ENCODE measurements at regions not wholly inside any gene's neighbourhood (a gene's known extent, or its start where the extent isn't known, plus 50 kb on each side); places are given as distances from the start of the nearest gene placed in this dataset.

- TF ChIP-seq CTCF (conservative IDR thresholded peaks at IDR 0.05; ENCODE audit: low read depth in 2 of 2) = no peak
- TF ChIP-seq CREB1 (CRISPR knock-in tag; IDR thresholded peaks at IDR 0.05; ENCODE audit: low read depth) = no peak
- no peak for TF ChIP-seq POLR2AphosphoS5 (IDR thresholded peaks at IDR 0.05; ENCODE audit: low read depth)
- TF ChIP-seq EZH2phosphoT487 (IDR thresholded peaks at IDR 0.05; ENCODE audit: unreplicated experiment) = no peak
- TF ChIP-seq ZNF331 (CRISPR knock-in tag; IDR thresholded peaks at IDR 0.05; ENCODE audit: low read depth) = no peak
- no peak for TF ChIP-seq STAT1 (IDR thresholded peaks at IDR 0.05; ENCODE audit: unreplicated experiment)
- no peak for TF ChIP-seq EZH2 (IDR thresholded peaks at IDR 0.05; ENCODE audit: low read depth, unreplicated experiment)
- no peak for TF ChIP-seq REST (IDR thresholded peaks at IDR 0.05; ENCODE audit: unreplicated experiment)
- no peak for TF ChIP-seq ZNF114 (CRISPR knock-in tag; IDR thresholded peaks at IDR 0.05)
Observed at GRCh38 chr3:31455524-31455923, 77.2 kb upstream of the STT3B start.
